Right renal cortex interstitium (tissue), 3 donors: ENCODE measurements at regions not wholly inside any gene's neighbourhood (a gene's known extent, or its start where the extent isn't known, plus 50 kb on each side); places are given as distances from the start of the nearest gene placed in this dataset.

ENCODE experiments used
- DNase-seq, 3 donors: peaks; one replicate each; pipeline ENCODE4 v3.0.0-alpha.2; 2013; ENCODE audit warnings: low read depth in 3 of 3, low spot score in 2 of 3

GRCh38 chr9:107064378-107064777, 201.4 kb downstream of the ZNF462 start:
- DNase-seq: no peak

DNA sequence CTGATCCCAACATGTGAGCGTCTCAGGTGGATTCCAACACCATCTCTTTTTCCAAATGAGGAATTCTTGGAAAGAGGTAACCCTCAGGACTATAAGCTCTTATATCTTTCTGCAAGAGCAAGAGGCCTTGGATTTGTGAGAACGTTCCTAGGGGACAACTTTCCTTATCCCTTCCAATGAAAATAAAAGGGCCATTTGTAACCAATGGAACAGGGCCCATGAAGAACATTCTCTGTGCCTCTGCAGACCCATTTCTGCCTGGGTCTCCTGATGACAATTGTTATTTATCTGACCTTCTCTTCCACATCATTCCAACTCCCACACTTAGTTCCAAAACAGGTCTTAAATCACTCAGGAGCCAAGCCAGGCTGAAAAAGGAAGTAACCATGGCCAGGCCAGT, 202.6 kb downstream of the ZNF462 start:
- DNase-seq: no peak

GRCh38 chr9:107067739-107068416, 204.9 kb downstream of the ZNF462 start:
- no peak for DNase-seq

GRCh38 chr9:107068581-107068980, 205.6 kb downstream of the ZNF462 start:
- no peak for DNase-seq

GRCh38 chr9:107070586-107070985, 207.6 kb downstream of the ZNF462 start:
- no peak for DNase-seq

DNA sequence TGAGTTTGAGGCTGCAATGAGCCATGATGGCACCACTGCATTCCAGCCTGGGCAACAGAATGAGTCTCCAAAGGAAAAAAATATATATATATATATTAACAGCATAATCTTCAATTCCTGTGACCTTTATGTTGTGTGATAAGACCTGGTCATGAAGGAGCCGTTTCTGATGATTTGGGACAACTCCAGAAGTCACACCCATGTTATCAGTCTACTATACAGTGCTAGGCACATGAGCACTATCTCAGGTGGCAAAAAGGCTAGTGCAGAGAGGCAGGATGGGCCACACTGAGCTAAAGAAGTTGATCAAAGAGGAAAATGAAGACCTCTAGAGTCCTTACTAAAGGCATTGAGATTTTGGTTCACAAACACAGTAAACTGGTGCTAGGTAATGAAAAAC, 205.0 kb upstream of the RAD23B start:
- DNase-seq: no peak

DNA sequence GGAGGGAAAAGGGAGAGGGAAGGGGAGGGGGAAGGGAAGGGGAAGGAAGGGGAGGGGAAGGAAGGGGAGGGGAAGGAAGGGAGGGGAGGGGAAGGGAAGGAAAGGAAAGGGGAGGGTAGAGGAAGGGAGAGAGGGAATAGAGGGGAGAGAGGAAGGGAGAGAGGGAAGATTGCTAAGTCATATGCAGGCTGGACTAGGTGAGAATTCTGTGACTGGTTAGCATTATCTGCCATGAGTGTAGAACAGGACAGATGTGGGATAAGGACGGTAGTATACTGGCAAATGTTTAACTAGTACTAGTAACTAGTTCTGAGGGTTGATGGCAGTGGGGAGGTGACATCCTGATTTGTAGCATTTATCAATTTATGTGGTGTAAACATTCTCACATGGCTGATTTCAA, 203.5 kb upstream of the RAD23B start:
- DNase-seq: no peak

- DNase-seq: no peak
Observed at GRCh38 chr9:107080130-107080529, 202.9 kb upstream of the RAD23B start.

DNA sequence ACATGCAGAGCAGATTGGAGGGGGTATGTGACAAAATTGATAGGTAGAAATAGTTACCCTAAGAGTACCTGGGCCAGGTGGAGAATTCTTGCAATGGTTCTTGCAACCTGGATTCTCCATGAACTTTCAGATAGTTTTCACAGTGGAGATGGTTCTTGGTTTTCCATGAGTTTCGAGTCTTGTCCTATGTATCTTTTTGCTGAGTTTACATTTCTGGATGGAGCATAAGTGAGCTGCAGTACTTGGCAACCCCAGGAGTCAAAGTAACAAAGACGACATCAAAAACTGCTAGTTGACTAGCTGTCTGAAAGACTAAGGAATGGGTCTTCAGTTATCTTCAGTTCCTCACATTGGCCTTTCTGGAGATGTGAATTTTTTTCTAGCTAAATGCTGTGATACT, 196.6 kb upstream of the RAD23B start:
- DNase-seq: no peak

DNA sequence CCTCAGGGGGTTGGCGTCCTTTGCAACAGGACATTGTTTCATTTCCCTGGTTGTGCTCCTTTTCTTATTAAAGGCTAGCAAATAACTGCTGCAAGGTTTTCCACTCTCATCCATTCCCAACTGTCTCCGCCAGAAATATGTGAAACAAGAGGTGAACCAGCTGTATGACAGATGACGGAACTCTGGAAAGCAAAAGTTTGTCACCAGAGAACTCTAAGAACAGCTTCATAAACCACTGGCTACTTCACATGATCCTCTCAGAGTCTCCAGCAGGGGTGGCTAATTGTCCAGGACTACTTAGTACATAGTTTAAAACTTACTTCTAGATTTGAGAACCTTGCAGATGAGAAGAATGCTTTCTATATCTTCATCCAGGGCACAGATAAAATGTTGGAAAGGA, 195.9 kb upstream of the RAD23B start:
- no peak for DNase-seq

GRCh38 chr9:107090218-107090617, 192.9 kb upstream of the RAD23B start:
- no peak for DNase-seq

DNA sequence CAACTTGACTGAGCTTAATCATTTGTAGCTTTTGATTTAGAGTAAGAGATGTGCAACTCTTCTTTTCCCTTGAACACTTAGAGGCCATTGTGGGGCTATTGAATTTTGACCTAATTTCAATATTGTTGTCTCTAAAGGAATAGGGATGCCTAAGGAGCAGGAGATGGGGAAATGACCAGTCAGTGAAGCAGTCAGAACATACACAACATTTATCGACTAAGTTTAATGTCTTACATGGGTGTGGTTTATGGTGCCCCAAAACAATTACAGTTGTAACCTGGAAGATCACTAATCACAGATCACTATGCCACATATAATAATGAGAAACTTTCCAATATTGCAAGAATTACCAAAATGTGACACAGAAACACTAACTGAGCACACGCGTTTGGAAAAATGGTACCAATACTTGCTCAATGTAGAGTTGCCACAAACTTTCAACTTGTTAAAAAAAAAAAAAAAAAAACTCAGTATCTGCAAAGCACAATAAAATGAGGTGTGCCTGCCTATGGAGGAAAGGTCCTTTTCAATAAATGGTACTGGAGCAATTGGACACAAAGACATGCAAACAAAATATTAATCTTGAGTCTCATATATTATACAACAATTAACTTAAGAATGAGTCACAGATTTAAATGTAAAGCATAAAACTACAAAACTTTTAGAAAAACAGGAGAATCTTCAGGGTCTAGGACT, 189.6 kb upstream of the RAD23B start:
- no peak for DNase-seq

- no peak for DNase-seq
Observed at GRCh38 chr9:107094370-107094769, 188.7 kb upstream of the RAD23B start.

DNA sequence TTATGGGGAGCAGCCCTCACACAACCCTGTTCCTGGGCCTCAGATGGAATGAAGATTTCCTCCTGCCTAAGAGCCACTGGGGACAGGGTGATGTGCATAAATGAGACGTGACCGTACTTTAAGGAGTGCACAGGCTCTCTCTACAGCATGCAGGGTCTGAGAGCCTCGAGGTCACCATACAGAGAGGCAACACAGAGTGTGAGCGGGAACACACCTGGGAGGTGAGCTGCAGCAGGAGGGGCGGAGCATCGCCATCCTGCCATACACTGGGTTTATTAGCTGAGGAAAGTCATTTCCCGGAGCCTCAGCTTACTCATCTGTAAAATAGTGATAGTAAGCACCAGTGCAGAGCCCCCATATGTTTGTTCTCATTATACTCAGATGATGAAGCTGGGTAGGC, 182.5 kb upstream of the RAD23B start:
- DNase-seq: no peak

- DNase-seq: no peak
Observed at GRCh38 chr9:107102011-107102410, 181.1 kb upstream of the RAD23B start.

DNA sequence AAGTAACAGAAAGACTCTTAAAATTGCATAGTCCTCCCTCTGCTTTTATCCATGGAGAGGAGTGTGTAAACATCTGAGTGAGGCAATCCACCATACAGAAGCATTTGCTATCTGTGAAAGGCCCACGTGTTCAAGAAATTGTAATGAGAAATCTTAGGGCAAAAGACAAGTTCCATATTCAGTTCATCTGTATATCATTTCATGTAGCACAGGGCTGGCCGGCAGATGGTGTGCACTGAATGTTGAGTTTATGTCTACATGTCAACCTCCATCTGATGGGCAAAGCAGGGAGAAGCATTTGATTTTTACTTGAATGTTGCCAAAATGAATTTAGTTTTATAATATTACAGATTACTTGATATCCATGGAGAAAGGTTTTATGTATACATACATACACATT, 179.5 kb upstream of the RAD23B start:
- no peak for DNase-seq

GRCh38 chr9:107105784-107106183, 177.3 kb upstream of the RAD23B start:
- no peak for DNase-seq

DNA sequence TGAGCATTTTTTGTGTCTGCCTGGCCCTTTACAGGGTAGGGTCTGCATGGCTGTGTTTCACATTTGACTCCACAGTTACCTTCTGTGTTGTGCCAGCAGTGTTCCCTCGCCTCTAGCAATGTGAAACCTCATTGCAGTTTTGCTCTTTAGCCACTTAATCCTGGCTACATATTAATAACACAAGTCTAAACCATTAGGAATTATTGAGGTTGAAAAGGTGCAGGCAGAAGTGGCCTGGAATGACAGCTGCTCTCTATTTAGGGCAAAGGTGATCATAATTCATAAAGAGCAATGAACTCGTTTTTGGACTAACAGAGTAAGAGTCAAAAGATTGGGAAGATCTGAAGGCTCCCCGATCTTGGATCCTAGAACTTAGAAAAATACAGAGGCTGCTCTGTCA, 176.7 kb upstream of the RAD23B start:
- no peak for DNase-seq

- no peak for DNase-seq
Observed at GRCh38 chr9:107108342-107109130, 174.5 kb upstream of the RAD23B start.

DNA sequence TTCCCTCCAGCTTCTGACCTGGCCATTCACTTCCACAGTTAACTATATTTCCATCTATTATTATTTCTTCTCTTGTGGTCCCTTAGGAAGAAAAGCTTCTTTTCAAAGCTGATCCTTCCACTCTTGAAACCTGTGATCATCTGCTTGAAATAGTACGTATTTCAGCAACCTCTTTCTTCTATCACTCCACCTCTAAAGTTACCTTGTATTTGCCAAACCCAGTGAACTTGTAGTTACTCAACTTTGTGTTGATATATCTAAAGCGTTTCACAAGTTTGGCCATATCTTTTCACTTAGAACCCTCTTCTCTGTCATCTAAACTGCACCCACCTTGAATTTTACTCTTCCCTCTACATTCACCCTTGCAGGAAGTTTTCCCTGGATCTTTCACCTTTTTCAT, 173.8 kb upstream of the RAD23B start:
- no peak for DNase-seq

DNA sequence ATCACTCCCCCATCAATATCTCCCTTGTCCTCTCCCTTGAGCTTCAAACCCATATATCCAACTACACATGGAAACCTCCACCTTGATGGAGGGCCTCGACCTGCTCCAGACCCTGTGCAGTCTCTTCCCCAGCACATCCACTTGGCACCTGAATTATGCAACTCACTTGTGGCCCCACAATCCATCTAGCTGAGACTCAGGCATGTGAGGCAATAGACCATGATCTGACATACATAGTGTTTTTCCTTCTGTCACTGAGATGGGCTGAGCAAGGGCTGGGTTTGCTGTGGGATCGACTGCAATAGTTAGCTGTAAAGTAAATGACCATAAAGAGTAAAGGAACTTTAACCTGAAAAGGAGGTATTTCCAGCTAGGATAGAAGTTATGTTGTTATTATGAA, 172.9 kb upstream of the RAD23B start:
- no peak for DNase-seq

DNA sequence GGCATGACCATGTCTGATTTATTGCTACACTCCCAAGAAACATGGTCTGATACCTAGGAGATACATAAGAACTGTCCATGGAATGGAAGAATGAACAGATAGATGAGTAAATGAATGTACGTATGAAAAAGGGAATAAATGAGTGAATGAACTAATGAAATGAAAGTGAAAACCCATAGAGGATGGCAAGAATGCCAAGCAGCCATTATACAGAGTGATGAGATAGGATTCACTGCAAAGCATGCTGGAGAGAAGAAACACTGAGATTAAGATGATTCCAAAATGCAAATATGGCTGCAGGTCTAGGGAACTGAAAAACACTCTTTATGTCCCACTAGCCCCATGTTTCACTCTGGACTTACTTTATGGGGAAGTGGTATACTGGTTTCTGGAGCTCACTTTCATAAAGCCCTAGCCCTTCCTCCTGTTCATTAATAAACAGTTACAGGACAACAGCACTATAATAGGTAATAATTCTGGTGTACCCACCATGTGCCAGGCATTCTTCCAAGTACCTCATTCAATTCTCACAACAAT, 170.3 kb upstream of the RAD23B start:
- no peak for DNase-seq
